ENCODE measurements at regions not wholly inside any gene's neighbourhood (a gene's known extent, or its start where the extent isn't known, plus 50 kb on each side); places are given as distances from the start of the nearest gene placed in this dataset.
"Not testable (repeated sequence)": the region's sequence is repeated elsewhere in the genome, so short reads cannot be mapped to it uniquely, and the experiment has no call there.

GRCh38 chr2:195318440-195319111 is 338.4 kb upstream of the SLC39A10 start:
- peak; percentile 29 for DNase-seq (ENCODE audit: low spot score)
- FAIRE-seq: no peak

DNA sequence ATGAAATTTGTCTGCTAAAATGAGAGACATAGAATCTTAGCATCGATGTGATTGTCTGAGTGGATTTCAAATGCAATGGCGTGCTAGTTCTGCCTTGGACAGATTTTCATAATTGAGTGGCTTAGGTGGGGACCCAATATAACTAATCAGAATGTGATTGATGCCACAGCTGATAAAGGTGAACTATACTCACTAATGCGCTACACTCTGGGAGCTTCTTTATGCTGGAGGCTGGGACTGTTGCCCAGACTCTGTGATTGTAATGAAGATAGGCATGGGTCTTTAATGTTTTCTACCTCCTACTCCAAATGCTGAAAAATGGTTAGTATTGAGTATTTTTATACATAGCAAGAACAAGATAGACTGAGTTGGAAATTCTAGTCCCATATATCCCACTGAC is 339.5 kb upstream of the SLC39A10 start:
- DNase-seq (ENCODE audit: low spot score): no peak
- FAIRE-seq: no peak

DNA sequence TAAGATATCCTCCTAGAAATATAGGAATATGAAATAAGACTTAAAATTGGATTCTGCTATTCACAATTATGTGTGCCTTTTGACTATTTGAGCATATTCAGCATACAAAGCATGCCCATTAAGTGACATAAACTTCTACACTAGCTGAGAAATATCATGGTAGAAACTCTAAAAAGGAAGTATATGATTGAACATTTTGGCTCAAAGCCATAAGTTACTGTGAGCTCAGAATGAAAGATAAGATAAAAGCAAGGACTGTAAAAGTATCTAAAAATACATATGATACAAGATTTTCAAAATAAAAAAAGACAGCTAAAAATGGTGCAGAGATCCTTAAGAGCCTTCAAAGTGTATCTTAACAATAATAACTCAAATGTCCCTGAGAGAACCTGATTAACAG is 340.5 kb upstream of the SLC39A10 start:
- DNase-seq (ENCODE audit: low spot score) (no peak), FAIRE-seq (no peak)

GRCh38 chr2:195313962-195314361 is 343.1 kb upstream of the SLC39A10 start:
- no peak for FAIRE-seq
- DNase-seq (ENCODE audit: low spot score): no peak

GRCh38 chr2:195312662-195313061 is 344.4 kb upstream of the SLC39A10 start:
- DNase-seq (ENCODE audit: low spot score) (no peak), FAIRE-seq (no peak)

- FAIRE-seq: peak; percentile 37
Observed at GRCh38 chr2:195308163-195308562, 348.9 kb upstream of the SLC39A10 start.

GRCh38 chr2:195307751-195308150 is 349.3 kb upstream of the SLC39A10 start:
- FAIRE-seq (no peak), DNase-seq (ENCODE audit: low spot score) (no peak)

More at GRCh38 chr2:195308163-195308562, 348.9 kb upstream of the SLC39A10 start:
- DNase-seq (ENCODE audit: low spot score): no peak

- DNase-seq (ENCODE audit: low spot score): no peak
- FAIRE-seq: no peak
Observed at GRCh38 chr2:195304310-195304709, 352.7 kb upstream of the SLC39A10 start.

DNA sequence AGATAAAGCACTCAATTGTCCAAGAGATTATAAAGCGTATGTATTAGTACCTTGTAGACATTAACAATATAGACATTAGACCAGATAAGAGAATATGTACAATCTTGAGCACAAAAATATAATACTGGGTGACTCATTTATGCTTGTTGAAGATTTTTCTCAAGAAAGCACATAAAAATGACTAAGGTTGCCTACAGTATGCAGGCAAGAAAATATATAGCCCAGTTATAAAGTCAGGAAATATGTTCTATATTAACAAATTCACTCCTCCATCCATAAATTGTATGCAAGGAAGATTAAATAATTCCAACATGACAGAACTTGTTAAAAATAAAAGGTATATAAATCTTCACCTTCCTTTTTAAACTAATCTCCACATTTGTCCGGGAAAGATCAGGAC is 356.4 kb upstream of the SLC39A10 start:
- DNase-seq (ENCODE audit: low spot score) (no peak), FAIRE-seq (no peak)

- no peak for FAIRE-seq
- no peak for DNase-seq (ENCODE audit: low spot score)
Observed at GRCh38 chr2:195299600-195299999, 357.4 kb upstream of the SLC39A10 start.

DNA sequence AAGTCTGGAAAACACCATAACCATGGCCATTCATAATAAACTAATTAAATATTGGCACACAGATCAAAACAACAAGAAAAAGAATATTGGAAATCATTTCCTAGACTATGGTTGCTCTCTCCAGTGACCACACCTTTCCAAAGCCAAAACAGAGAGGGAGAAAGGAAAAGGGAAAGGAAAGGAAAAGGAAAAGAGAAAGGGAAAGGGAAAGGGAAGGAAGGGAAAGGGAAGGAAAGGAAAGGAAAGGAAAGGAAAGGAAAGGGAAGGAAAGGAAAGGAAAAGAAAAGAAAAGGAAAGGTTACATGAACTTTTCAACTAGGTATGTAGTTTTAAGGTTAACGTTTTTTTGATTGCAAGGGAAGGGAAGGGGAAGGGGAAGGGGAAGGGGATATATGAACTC is 360.5 kb upstream of the SLC39A10 start:
- no peak for DNase-seq (ENCODE audit: low spot score)
- FAIRE-seq: no peak

DNA sequence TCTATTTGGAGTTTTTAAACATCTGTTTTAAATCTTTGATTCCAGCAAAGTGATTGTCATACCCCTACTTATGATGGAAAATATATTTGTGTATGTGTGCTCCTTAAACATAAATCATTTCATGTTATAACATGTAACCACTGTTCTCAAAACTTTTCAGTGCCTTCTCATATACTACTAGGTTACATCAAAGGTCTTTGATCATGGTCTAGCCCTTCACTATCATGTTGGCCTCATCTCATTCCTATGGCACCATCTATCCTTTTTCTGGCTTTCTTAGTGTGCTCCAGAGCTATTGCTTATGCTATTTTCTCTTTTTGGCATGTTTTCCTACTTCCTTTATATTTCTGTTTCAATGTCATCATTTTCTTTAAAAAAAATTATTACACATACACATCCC is 367.9 kb upstream of the SLC39A10 start:
- FAIRE-seq: no peak
- DNase-seq (ENCODE audit: low spot score): no peak

DNA sequence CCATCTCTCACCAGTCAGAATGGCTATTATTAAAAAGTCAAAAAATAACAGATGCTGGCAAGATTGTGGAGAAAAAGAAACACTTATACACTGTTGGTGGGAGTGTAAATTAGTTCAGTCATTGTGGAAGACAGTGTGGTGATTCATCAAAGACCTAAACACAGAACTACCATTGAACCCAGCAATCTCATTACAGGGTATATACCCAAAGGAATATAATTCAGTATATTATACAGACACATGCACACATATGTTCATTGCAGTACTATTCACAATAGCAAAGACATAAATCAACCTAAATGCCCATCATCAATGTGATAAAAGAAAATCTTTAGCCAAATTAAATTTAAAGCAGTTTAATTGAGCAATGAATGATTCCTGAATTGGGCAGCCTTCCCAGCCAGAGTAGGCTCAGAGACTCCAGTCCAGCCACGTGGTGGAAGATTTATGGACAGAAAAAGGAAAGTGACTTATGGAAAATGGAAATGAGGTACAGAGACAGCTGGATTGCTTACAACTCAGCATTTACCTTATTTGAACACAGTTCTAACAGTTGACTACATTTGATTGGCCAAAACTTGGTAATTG is 377.1 kb upstream of the SLC39A10 start:
- FAIRE-seq (no peak), DNase-seq (ENCODE audit: low spot score) (no peak)

DNA sequence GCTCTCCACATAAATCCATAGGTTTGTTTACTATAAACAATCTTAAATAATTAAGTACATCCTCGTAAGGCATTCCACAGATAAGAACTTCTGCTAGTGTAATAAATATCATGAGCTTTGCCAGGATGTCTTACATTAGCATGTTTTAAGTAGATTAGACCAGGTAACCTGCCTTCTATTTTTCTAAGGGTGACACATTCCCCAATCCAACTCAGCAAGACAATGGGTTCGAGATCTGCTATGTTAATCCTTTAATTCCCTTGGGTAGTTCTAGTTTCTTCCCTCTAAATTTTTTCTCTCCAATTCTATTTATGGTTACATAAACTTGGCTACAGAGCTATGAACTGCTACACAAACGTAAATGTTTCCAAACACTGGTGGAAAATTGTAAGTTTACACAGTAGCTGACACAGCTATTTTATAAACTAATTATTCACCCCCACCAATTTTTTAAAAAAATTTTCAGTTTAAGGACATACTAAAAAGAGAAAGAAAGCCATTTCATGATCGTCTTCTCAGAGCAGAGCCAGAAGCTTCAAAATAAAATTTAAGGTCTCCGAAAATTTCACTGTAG is 386.5 kb upstream of the SLC39A10 start:
- no peak for DNase-seq (ENCODE audit: low spot score)

DNA sequence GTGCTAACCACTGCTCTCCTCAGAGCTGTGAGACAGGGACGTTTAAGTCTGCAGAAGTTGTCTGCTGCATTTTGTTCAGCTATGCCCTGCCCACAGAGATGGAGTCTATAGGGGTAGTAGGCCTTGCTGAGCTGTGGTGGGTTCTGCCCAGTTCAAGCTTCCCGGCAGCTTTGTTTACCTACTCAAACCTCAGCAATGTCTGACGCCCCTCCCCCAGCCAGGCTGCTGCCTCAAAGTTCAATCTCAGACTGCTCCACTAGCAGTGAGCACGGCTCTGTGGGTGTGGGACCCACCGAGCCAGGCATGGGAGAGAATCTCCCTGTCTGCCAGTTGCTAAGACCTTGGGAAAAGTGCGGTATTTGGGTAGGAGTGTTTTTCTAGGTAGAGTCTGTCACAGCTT is 387.8 kb upstream of the SLC39A10 start:
- DNase-seq (ENCODE audit: low spot score): no peak
- FAIRE-seq: no peak

More for the DNA sequence above, 386.5 kb upstream of the SLC39A10 start:
- FAIRE-seq: no peak

DNA sequence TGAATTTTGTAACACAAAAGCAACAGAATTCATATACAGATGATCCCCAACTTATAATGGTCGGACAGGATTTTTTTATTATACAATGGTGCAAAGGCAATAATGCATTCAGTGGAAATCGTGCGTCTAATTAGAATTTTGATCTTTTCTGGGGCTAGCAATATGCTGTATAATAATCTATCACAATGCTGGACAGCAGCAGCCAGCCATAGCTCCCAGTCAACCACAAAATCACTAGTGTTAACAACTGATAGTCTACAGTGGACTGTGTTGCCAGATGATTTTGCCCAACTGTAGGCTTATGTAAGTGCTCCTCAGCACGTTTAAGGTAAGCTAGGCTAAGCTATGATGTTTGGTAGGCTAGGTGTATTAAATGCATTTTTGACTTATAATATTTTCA is 399.0 kb upstream of the SLC39A10 start:
- FAIRE-seq (peak; percentile 78), DNase-seq (ENCODE audit: low spot score) (no peak)

- FAIRE-seq: no peak
- DNase-seq (ENCODE audit: low spot score): no peak
Observed at GRCh38 chr2:195252018-195252417, 405.0 kb upstream of the SLC39A10 start.

GRCh38 chr2:195251214-195251613 is 405.8 kb upstream of the SLC39A10 start:
- DNase-seq (ENCODE audit: low spot score): no peak
- FAIRE-seq: no peak

GRCh38 chr2:195238826-195239225 is 418.2 kb upstream of the SLC39A10 start:
- no peak for DNase-seq (ENCODE audit: low spot score)
- FAIRE-seq: no peak

DNA sequence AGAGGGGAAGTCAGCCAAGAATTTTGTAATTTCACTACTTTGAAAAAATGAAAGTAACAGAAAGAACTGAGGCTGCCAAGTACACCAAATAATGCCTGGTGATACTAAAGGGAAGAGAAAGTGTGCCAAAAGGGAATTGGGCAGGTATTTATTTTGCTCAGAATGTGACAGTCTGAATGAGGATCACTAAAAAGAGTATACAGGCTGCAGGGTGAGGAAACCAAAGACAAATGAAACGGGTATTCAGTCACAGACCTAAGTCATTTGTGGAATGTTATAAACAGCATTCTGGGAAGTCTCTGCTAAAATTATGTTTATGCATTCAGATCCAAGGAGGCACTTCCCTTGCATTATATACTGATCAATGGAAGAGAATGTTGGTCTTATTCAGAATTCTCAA is 418.6 kb upstream of the SLC39A10 start:
- no peak for FAIRE-seq
- DNase-seq (ENCODE audit: low spot score): no peak

DNA sequence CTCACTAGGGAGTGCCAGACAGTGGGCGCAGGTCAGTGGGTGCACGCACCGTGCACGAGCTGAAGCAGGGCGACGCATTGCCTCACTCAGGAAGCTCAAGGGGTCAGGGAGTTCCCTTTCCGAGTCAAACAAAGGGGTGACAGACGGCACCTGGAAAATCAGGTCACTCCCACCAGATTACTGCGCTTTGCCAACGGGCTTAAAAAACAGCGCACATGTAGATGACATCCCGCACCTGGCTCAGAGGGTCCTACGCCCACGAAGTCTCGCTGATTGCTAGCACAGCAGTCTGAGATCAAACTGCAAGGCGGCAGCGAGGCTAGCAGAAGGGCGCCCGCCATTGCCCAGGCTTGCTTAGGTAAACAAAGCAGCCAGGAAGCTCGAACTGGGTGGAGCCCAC is 428.5 kb upstream of the SLC39A10 start:
- not testable (repeated sequence) for DNase-seq (ENCODE audit: low spot score); FAIRE-seq

- FAIRE-seq: no peak
- no peak for DNase-seq (ENCODE audit: low spot score)
Observed at GRCh38 chr2:195214072-195214471, 443.0 kb upstream of the SLC39A10 start.

DNA sequence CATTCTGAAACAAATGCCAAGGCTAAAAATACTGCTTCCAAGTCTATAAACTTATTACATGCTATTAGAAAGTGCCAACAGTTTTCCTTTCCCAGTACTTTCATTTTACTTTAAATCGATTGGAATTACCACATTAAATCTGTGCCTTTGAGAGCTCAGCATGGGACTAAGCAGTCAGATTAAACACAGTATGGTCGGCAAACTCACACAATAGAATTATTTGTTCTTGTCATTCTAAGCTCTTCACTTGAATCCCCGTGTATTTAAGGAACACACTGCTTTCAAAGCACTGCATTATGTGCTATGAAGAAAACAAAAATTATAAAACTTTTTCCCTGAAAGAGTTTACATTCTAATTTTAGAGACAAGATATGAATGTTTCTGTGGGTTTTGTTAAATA is 444.4 kb upstream of the SLC39A10 start:
- DNase-seq (ENCODE audit: low spot score) (no peak), FAIRE-seq (no peak)
